GM12864 (cell line): ENCODE measurements at regions not wholly inside any gene's neighbourhood (a gene's known extent, or its start where the extent isn't known, plus 50 kb on each side); places are given as distances from the start of the nearest gene placed in this dataset.

Experiments used
- DNase-seq: peaks from one replicate; pipeline ENCODE4 v3.0.0-alpha.2; 2011; ENCODE audit warnings: low read depth
- H3K4me3 ChIP-seq: 2 replicates; pipeline ENCODE4 v1.5.1; 2011; ENCODE audit warnings: mild to moderate bottlenecking, low read depth, low read length, control low read depth
- TF ChIP-seq, protein P1 (sequence below): IDR thresholded peaks from 2 replicates; pipeline ENCODE4 v1.5.1; 2011; ENCODE audit warnings: low read depth, mild to moderate bottlenecking, moderate library complexity, low read length, control low read depth, inconsistent platforms; ENCODE audit errors: missing control alignments

- no peak for DNase-seq
- TF ChIP-seq, protein P1, sequence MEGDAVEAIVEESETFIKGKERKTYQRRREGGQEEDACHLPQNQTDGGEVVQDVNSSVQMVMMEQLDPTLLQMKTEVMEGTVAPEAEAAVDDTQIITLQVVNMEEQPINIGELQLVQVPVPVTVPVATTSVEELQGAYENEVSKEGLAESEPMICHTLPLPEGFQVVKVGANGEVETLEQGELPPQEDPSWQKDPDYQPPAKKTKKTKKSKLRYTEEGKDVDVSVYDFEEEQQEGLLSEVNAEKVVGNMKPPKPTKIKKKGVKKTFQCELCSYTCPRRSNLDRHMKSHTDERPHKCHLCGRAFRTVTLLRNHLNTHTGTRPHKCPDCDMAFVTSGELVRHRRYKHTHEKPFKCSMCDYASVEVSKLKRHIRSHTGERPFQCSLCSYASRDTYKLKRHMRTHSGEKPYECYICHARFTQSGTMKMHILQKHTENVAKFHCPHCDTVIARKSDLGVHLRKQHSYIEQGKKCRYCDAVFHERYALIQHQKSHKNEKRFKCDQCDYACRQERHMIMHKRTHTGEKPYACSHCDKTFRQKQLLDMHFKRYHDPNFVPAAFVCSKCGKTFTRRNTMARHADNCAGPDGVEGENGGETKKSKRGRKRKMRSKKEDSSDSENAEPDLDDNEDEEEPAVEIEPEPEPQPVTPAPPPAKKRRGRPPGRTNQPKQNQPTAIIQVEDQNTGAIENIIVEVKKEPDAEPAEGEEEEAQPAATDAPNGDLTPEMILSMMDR = no peak
Measured at GRCh38 chr11:96622026-96622634, 232.3 kb downstream of the JRKL start.

GRCh38 chr11:96624126-96624525 lies 234.3 kb downstream of the JRKL start:
- DNase-seq = no peak
- no peak overlapping the region for H3K4me3 ChIP-seq
- TF ChIP-seq, protein P1 = no peak

More at GRCh38 chr11:96622026-96622634, 232.3 kb downstream of the JRKL start:
- no peak overlapping the region for H3K4me3 ChIP-seq

- no peak overlapping the region for H3K4me3 ChIP-seq
- TF ChIP-seq, protein P1 = no peak
- no peak for DNase-seq
Measured at GRCh38 chr11:96627376-96627775, 237.6 kb downstream of the JRKL start.

GRCh38 chr11:96635655-96636054 lies 245.8 kb downstream of the JRKL start:
- no peak for DNase-seq
- H3K4me3 ChIP-seq = no peak overlapping the region
- TF ChIP-seq, protein P1 = no peak

- TF ChIP-seq, protein P1 = no peak
- DNase-seq = no peak
- no peak overlapping the region for H3K4me3 ChIP-seq
Measured at GRCh38 chr11:96641261-96641660, 251.4 kb downstream of the JRKL start.

DNA sequence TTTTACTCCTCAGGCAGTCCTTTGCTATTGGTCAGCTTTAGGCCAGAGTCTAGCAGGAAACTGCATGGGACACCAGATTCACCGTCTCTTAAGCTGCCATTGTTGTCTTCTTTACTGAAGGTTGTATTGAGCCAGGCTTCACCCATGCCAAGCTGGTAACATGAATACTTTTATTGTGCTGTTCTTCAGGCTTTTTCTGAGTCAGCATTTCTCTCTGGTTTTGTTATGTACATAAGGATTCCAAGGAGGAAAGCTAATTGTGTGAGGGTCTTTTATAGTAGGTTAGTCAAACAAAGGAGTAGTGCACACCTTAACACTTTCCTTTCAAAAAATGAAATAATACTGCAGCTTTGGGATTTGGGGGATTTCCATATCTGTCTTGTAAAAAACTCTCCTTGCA lies 252.8 kb downstream of the JRKL start:
- DNase-seq = no peak
- H3K4me3 ChIP-seq = no peak overlapping the region
- TF ChIP-seq, protein P1 = no peak

DNA sequence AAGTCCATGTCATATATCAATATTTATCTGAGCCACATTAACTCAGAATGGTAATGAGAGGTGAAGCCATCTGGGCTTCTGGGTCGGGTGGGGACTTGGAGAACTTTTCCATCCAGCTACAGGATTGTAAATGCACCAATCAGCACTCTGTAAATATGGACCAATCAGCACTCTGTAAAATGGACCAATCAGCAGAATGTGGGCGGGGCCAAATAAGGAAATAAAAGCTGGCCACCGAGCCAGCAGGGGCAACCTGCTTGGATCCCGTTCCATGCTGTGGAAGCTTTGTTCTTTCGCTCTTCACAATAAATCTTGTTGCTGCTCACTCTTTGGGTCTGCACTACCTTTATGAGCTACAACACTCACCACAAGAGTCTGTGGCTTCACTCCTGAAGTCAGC lies 253.4 kb downstream of the JRKL start:
- no peak for DNase-seq
- H3K4me3 ChIP-seq = no peak overlapping the region
- TF ChIP-seq, protein P1 = no peak
